H4 (cell line): ENCODE measurements at regions not wholly inside any gene's neighbourhood (a gene's known extent, or its start where the extent isn't known, plus 50 kb on each side); places are given as distances from the start of the nearest gene placed in this dataset.
A peak's percentile ranks its signal among the peaks of the same experiment; 100 is the strongest.
"Not testable (repeated sequence)": the region's sequence is repeated elsewhere in the genome, so short reads cannot be mapped to it uniquely, and the experiment has no call there.

Experiments used
- DNase-seq: peaks from one replicate; pipeline ENCODE4 v3.0.0-alpha.2; 2015; ENCODE audit warnings: low spot score

DNA sequence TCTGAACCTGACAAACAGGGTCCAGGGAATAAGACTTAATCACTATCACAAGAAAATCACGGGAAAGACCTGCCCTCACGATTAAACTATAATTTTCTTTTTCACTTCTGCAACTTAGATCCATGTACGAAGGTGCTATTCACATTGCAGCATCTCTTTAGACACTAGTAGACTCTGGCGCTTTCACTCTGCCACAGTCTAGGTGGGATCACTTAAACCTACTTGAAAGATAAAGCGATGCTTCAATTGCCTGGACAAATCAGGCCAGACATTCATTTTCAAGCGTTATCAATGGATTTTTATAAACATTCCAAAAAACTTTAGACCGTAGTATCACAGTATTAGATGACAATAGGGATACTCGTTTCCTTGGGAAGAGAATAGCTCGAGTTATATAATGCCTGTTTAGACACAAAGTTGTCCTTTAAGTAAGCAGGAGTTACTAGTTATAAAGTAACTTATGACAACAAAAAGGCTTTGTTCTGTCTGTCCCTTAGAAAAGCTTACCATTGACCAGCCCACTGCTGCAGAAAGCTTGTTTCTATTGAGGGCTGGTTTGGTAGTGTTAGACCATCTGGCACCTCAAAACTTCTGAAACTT, 367.3 kb downstream of the UTRN start:
- no peak for DNase-seq

DNA sequence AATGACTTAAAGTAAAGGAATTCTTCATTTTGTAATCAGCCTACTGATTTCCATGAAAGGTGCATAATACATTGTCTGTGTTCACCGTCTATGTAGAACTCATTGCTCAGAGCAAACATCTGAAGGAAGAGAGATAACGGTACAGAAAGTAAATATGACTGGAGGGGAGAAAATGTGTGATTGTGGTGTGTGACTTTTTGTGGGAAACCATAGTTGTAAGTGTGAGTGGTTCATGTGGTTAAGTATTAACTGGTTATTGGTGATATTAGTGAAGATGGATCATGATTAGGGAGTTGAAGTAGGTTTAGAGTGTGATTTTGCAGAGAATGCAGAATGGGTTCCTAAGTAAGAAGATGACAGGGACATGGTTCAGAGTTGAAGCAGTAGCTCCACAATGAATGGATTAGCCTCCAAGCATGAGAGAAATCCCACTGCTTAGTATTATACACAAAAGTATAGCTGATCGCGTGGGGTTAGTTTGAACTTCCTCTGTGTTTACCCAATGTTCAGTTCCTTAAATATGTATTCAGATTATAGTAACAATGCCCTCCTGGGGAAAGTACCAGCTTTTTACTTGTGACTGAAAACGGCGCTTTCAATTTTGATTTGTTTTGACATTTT, 368.9 kb downstream of the UTRN start:
- no peak for DNase-seq

DNA sequence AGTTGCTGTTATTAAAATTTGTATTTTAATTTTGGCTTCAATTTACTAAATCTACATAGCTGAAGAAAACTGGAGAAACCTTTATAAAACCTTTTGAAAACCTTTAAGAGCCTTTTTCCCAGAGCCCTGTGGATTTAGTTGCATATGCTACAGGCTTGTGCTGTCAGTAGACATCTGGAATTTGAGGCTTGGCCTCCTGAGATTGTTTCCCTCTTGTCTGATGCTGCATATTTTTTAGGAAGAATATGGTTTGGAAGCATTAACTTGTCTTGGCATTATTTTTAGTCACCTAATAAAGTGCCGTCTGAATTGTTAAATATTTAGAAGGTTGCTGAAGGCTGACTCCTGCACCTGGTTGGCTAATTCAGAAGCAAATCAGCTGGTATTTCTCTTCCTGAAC, 369.4 kb downstream of the UTRN start:
- no peak for DNase-seq

DNA sequence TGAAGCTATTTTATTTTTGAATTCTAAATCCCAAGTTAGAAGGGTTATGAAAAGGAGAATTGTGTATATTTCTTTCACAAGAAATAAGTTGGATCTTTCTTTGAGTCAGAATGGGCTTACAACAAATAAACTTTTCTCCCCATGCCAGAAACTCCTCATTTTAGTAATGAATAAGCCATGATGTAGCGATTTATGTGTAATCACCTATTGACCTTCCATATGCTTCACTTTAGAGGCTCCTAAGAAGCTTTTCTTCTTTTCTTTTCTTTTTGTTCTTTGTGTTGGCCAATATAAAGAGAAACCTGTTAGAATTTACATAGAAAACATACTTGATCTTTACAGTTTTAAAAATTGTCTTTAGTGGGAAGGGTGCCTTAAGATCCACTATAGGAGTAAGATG, 370.2 kb downstream of the UTRN start:
- no peak for DNase-seq

DNA sequence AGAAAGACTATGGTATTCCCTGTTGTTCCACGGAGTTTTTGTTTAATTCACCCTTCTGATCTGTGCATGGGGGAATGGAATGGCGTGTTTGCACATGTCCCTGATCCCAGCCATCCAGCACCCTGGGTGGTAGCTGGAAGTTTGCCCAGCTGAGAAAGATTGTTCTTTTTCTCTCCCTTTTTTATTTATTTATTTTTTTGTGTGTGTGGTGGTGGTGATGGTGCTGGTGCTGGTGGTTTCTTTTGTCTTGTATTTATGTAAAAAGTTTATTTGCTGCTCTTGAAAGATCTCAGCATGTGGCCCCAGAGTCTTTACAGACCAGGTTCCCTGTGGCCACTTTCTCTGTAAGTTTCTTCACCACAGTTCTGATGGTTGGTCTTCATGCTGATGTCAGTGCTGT, 372.6 kb downstream of the UTRN start:
- DNase-seq: peak; percentile 49

DNA sequence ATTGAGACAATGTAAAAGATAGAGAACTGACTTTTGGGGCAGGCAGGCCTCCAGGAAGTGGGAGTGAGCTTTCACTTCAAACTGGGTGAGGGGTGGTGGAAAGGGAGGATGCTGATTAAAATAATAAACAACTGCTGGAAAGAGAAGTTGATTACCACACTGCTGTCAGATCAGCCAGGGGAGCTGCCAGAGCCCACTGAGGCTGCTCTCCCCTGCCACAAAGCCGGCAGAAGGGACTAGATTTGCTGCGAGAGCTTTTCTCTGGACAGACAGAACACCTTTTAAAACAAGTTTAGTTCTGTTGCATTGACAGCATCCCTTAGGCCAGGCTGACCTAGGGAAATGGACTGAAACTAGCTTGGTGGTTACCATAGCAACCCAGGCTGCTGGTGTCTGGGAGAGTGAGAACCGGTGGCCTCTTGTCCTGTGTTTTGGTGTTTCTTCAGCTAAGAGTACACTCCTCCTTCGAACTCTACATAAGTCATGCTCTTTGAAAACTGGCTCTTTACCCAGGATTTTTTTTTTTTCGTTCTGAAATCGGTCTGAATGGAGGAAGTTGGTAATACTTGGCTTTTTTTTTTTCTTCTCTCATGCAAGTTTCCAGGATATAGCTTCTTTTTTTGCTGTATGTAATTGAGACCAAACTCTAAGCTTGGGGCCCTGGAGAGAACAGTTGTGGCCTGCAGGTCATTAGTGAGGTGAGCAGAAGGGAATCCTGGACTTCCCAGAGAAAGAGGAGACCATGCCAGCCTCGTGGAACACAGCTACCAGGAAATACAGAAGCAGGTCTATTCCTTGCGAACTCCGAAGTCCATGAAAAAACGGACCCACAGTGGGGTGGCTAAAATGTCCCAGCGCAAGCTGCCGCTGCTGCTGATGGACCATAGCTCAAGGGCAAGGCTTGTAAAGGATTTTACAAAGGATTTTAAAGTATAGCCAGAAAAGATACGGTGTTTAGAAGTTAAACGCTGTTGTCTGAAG, 374.4 kb downstream of the UTRN start:
- peak; percentile 35 for DNase-seq

DNA sequence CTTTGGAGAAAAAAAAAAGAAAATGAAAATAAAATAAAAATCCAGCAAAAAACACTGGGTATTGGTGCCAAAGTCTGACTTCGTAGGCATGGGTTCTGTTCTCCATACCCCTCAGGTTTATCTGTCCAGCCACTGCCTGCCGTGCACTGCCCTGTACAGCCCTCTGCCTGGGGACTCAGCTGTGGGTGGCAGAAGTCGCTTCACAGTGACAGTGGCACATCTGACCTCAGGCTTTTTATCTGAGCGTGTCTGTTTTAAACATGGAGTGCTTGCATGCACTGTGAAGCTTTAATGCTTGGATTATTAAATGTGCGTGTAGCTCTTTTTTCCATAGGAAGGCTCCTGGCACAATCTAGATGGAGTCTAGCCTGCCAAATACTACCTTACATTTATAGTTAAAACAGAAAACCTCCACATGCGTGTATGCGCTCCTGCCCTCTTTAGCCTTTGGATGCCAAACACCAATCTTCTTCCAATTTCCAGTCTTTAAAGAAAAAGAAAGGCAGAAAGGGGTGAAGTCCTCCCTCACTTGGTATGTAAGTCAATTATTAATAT, 375.5 kb downstream of the UTRN start:
- no peak for DNase-seq

DNA sequence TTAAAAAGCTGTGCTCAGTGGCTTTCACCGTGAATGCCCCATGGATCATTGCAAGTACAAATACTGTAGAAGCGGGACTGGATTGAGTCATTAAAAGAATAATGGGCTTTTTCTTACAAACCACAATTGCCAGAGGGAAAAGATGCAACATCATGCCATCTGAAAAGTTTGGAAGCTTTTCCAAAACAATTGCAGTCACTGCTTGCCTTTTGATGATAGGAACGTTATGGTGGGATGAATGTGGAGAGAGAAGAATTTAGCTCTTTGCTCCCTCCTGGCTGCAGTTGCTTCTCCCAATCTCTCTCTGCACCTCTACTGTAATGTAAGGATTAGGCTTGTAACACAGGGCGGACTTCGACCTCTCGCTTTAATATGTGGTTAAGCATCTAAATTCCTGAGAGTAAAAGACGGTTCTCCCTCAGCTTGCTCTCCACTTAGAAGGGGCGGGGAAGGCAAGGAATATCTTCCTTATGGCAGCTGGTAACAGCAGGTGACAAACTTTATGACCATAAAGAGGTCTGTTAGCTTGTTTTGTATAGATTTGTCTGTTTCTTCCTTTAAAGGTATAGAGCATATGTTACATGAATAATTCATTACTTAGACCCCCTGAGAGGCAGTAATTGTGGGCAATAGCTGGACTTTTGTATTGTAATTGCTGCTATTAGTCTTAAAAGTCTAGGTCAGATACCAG, 376.1 kb downstream of the UTRN start:
- DNase-seq: peak; percentile 24

DNA sequence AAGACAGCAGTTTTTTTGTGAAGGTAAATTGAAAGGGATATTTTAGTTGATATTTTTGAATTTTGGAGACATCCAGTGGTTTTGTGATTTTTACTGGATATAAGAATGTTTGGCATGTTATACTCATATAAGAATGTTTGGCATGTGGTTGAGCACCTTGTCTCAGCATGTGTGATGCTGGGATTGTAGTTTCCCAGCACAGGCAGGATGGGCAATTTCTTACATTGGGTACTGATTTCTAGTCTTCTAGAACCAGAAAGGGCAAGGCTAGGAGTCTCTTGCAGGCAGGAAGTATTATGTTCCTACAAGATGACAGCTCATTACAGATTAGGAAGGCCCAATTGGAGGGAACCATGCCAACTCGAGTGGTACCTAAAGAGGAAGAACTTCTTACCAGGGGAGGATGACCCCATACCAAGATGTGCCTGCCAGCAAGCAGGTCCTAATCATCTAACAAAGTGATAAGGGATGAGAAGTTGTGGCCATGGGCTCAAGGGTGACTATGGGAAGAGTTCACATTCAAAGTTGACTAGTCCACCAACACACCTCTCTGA, 377.8 kb downstream of the UTRN start:
- DNase-seq: no peak

DNA sequence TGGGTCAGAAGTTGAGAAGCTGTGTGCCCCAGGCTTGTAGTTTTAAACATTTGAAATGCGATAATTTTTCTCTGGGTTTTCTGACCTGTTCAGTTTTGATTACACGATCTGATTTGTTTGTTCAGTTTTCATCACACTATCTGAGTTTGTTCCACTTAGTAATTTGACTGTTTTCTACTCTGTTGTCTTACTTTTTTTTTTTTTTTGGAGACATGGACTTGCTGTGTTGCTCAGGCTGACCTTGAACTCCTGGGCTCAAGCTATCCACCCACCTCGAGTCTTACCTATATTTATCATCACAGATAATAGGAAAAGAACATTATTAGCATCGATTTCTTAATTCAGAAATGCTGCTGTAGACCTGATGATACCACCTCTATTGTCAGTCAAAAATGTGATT, 379.1 kb downstream of the UTRN start:
- no peak for DNase-seq

DNA sequence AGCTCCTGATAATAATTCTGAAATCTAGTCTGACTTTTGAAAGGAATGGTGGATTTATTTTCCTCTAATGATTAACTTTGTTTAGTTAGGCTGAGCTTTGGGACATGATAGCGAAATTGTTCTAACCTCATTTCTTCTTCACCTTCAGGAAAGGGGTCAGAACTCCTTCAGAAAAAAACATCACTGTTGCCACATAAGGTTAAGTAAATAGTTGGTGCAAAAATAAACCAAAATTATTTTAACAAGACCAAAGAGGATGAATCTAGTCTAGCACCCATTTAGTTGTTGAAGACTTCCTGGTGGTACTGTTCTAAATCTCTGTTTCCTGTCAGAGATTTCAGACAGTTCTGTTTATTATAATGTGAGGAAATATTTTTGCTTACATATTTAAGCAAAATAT, 379.8 kb downstream of the UTRN start:
- no peak for DNase-seq

DNA sequence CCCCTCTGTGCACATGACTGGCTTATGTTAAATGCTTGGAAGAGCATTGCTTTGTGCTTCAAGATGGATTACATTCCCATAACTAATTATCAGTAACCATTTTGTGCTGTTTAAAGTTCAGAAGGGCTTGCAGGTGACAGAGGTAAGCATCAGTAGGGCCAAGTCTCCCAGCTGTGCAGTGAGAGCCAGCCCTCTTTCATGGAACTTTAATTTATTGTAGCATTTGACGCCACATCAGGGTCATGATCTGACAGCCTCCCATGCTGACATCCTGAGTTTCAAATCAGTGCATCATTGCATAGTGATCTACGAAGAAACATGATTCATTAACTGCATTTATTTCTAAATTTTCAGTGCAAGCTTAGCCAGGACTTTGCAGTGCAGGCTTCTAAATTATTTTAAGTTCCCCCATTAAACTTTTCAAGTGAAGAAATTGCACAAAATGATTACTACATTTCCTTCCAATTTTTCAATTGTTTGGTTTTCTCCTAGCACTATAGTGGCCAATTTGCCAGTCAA, 380.9 kb downstream of the UTRN start:
- DNase-seq: no peak

DNA sequence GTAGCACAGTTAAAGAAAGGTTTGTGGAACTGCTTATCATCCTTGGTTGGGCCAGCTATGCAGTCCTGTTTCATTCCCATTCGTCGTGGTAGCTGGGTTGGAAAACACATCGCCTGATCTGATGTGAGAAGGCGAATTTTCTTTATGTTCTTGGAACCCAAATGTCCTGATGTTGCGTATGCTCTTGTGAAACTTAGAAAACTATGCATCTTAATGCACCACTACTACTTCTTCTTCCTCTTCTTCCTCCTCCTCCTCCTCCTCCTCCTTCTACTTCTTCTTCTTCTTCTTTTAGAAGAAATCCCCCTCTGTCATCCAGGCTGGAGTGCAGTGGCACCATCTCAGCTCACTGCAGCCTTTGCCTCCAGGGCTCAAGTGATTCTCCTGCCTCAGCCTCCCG, 381.6 kb downstream of the UTRN start:
- no peak for DNase-seq

DNA sequence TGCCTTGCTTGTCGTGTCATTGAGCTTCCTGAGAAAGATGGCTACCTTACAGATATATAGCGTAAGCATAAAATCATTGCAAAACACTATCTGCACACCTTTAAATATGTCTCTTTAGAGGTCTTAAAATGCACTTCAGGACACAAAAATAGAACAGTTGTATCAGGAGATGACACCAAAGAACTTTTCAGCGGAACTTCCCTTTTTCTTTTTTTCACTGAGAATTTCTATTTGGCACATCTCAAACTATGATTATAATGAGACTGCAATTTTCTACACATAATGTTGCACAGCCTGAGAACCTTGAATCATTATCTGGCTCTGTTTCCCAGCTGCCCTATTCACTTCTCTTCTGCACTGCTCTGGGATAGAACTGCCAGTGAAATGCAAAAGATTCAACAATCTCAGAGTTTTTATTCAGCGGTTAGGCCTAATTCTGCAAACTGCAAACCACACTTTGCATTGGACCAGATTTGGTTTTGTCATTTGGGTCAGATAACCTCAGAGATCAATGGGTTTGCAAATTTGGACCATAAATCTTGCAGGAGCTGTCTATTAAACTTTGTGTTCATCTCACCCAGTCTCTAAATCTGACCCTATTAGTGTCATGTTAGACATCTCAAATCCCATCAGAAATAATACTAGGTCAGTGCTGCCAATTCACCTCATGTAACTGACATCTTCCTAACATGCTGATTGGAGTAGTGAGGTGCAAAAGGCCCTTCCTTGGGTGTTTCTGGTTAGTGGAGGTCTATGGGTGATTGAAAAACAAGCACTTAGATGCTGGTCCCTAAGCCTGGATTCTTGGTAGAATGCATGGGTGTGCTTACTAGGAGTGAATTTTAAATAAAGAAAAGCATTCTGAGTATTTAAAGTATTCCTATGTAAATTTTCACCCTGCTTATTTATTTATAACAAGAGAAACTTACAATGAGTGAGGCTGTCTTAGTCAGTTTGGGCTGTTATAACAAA, 382.7 kb downstream of the UTRN start:
- DNase-seq: no peak

DNA sequence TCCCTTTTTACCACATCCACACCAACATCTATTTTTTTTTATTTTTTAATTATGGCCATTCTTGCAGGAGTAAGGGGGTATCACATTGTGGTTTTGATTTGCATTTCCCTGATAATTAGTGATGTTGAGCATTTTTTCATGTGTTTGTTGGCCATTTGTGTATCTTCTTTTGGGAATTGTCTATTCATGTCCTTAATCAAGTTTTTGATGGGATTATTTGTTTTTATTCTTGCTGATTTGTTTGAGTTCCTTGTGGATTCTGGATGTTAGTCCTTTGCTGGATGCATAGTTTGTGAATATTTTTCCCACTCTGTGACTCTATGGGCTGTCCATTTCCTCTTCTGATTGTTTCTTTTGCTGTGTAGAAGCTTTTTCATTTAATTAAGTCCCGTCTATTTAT, 385.1 kb downstream of the UTRN start:
- not testable (repeated sequence) for DNase-seq

DNA sequence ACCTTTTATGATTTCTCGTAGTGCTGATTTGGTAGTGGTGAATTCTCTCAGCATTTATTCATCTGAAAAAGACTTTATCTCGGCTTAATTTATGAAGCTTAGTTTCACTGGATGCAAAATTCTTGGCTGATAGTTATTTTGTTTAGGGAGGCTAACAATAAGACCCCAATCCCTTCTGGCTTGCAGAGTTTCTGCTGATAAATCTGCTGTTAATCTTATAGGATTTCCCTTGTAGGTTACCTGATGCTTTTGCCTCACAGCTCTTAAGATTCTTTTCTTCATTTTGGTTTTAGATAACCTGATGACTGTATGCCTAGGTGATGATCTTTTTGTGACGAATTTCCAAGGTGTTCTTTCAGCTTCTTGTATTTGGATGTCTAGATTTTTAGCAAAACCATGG, 388.7 kb downstream of the UTRN start:
- DNase-seq: no peak

DNA sequence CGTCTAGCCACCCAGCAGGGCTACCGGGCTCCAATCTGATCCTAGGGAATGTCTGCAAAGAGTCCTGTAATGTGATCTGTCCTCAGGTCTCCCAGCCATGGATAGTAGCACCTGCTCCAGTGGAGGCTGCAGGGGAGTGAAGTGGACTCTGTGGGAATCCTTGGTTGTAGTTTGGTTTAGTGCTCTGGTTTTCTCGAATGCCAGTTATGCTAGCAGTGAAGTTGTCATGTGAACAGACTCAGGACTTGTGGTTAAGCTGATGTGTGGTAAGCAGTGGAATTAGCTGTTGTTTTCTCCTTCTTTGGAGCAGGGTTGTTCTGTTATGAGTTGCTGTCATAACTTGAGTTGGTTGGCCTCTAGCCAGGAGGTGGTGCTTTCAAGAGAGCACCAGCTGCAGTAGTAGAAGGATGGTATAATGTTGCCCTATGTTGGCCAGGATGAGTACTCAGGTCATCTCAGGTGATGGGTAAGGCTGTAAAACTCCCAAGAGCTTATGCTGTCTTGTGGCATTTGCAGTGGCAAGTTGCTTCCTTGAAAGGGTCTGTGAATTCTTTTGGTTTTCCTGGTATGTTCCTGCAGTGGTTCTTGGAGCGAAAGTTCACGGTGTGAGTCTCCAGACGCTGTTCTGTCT, 390.2 kb downstream of the UTRN start:
- DNase-seq: peak; percentile 11

DNA sequence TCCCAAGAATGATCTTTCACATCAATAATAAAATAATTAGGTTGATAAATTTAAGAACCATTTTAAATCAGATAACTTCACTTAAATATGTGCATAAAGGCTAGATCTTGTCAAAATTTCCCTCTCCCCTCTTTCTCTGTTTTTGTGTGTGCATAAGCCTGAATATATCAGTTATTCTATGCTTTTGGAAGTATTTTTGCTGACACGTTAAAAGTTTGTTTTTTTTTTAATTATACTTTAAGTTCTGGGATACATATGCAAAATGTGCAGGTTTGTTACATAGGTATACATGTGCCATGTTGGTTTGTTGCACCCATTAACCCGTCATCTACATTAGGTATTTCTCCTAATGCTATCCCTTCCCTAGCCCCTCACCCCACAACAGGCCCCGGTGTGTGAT, 391.2 kb downstream of the UTRN start:
- not testable (repeated sequence) for DNase-seq

DNA sequence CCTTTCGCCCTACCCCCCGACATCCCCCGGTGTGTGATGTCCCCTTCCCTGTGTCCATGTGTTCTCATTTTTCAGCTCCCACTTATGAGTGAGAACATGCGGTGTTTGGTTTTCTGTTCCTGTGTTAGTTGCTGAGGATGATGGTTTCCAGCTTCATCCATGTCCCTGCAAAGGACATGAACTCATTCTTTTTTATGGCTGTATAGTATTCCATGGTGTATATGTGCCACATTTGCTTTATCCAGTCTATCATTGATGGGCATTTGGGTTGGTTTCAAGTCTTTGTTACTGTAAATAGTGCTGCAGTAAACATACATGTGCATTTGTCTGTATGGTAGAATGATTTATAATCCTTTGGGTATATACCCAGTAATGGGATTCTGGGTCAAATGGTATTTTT, 392.1 kb downstream of the UTRN start:
- not testable (repeated sequence) for DNase-seq

DNA sequence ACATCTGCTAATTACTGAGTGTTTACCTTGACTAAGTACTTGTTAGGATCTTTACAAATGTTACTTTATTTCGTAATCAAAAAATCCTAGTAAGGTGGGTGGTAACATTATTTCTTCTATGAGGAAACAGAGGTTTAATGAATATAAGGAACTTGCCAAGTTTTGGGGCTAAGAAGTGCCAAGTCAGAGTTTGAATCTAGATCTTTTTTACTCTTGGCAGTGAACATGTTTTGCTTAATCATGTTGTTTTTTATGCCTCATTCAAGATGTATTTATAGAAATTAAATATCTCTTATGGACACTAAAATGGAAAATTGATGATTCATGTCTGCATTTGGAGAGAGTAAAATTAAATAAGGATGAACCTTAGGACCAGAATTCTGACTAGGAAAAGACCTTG, 393.7 kb downstream of the UTRN start:
- no peak for DNase-seq
